ENCODE measurements at regions not wholly inside any gene's neighbourhood (a gene's known extent, or its start where the extent isn't known, plus 50 kb on each side); places are given as distances from the start of the nearest gene placed in this dataset.

- DNase-seq, result no peak
These were observed 195.4 kb upstream of the TLE3 start for GRCh38 chr15:70293138-70293537.

- no peak for DNase-seq
These were observed 194.5 kb upstream of the TLE3 start for GRCh38 chr15:70292076-70292760.

- no peak for DNase-seq
These were observed 193.8 kb upstream of the TLE3 start for GRCh38 chr15:70291305-70292075.

- no peak for DNase-seq
These were observed 193.0 kb upstream of the TLE3 start for GRCh38 chr15:70290708-70291107.

GRCh38 chr15:70289191-70289955, 191.7 kb upstream of the TLE3 start:
- no peak for DNase-seq

GRCh38 chr15:70286113-70286806, 188.5 kb upstream of the TLE3 start:
- no peak for DNase-seq

- DNase-seq, result no peak
These were observed 186.9 kb upstream of the TLE3 start for GRCh38 chr15:70284438-70285214.

- no peak for DNase-seq
These were observed 185.8 kb upstream of the TLE3 start for GRCh38 chr15:70283511-70283910.

GRCh38 chr15:70281811-70282307, 184.1 kb upstream of the TLE3 start:
- DNase-seq, result no peak

GRCh38 chr15:70281261-70281810, 183.6 kb upstream of the TLE3 start:
- DNase-seq, result no peak

GRCh38 chr15:70280781-70281180, 183.1 kb upstream of the TLE3 start:
- DNase-seq, result no peak

- no peak for DNase-seq
These were observed 181.4 kb upstream of the TLE3 start for GRCh38 chr15:70279096-70279495.

- DNase-seq, result no peak
These were observed 180.9 kb upstream of the TLE3 start for GRCh38 chr15:70278644-70279043.

GRCh38 chr15:70277556-70277955, 179.8 kb upstream of the TLE3 start:
- DNase-seq, result no peak

- no peak for DNase-seq
These were observed 178.7 kb upstream of the TLE3 start for GRCh38 chr15:70276401-70276800.

- DNase-seq, result no peak
These were observed 177.9 kb upstream of the TLE3 start for GRCh38 chr15:70275461-70276138.

- no peak for DNase-seq
These were observed 177.2 kb upstream of the TLE3 start for GRCh38 chr15:70274908-70275307.

GRCh38 chr15:70274255-70274880, 176.7 kb upstream of the TLE3 start:
- no peak for DNase-seq

GRCh38 chr15:70273808-70274207, 176.1 kb upstream of the TLE3 start:
- DNase-seq, result no peak

- DNase-seq, result no peak
These were observed 175.0 kb upstream of the TLE3 start for GRCh38 chr15:70272565-70273355.

All from stimulated activated CD4-positive, alpha-beta T cell treated with anti-CD3 and anti-CD28 coated beads, Interleukin-15, amount 100 ng/mL, for 24 hours (primary cell).